GM21360 (cell line): ENCODE measurements at regions not wholly inside any gene's neighbourhood (a gene's known extent, or its start where the extent isn't known, plus 50 kb on each side); places are given as distances from the start of the nearest gene placed in this dataset.
A peak's percentile ranks its signal among the peaks of the same experiment; 100 is the strongest.
"Not testable (repeated sequence)": the region's sequence is repeated elsewhere in the genome, so short reads cannot be mapped to it uniquely, and the experiment has no call there.

Source experiments
- ATAC-seq: cut with Tn5 transposase; IDR thresholded peaks from one replicate; pipeline ENCODE4 v1.9.1; 2021; ENCODE audit warnings: mild to moderate bottlenecking, moderate library complexity; ENCODE audit not compliant: unreplicated experiment

DNA sequence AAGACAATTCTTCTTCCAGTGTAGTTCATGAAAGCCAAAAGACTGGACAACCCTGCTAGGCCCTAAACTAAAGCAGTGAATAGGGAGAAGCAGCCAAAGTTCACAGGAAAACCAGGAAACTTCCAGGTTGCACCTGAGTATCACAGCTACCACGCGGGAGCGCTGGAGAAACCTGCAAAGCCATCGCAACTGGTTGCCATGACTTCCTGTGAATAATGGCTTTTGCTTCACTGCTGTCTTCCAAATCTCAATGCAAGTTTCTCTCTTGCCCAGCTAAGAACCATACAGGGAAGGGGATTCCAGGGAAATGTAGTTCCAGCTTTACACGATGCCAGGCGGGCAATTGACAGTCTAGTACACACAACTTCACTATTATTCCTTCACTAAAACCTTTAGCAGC lies 114.1 kb downstream of the GXYLT1 start:
- no peak for ATAC-seq

DNA sequence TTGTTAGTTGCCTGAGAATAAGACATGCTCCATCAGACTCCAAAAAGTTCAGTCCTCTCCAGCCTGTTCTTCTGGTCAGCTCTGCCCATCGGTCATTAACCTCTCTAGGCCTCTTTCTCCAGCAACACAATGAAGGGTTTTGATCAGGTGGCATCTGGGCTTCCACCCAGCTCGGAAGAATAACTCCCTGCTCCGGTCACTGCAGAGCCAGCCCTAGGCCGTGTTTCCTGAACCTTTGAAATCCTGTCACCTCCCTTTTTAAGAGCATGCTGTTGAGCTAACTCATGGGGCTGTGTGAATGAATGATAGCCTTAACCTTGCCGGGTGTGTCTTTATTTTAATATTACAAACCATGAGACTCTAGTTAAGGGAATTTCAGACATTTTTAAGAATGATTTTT lies 117.1 kb downstream of the GXYLT1 start:
- no peak for ATAC-seq

DNA sequence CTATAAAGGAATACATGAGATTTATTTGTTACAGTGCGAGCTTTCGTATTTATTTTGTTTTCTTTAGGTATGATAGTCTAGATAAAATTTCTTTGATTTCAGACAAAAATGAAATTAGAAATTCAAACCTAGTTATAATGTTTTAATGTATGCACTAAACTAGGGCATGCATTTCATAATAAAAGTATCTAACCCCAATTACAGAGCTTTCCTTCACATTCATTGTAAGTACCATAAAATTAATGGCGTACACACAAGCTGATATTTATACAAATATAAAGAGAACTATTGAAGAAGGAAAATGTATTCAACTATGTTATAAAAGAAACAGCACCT lies 120.2 kb downstream of the GXYLT1 start:
- ATAC-seq, result no peak

DNA sequence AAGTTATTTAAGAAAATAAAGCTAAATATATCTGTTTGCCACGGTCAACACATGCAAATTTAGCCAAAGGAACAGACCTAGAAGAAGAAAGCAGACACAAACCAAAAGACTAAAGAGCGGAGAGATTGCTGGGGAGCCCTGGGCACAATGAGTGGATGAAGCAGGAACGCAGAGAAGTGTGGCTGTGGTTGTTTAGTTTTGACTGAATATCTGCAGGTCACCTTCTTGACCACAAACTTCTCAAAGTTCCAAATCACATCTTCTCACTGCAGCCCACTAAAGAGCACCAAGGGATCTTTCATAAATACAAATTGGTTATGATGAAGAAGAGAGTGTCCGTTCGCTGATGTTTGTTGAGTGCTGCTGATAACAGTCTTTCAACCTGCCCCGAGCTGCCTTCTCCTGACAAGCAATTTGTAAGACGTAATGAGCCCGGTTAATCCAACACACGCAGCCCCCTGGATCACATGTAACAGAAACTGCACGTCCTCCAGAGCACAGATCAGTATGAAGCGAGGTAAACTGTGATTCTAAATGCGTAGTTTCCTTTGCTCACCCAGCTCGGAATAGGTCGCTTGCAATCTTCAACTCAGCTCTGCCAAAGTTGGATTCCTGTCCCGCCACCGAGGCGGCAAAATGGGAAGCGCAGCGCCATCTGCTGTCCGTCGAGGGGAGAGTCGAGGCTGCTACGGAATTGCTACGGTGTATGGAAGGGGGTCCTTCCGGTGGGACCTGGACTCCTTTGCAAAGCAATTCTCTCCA lies 120.8 kb downstream of the GXYLT1 start:
- peak; percentile 89 for ATAC-seq

DNA sequence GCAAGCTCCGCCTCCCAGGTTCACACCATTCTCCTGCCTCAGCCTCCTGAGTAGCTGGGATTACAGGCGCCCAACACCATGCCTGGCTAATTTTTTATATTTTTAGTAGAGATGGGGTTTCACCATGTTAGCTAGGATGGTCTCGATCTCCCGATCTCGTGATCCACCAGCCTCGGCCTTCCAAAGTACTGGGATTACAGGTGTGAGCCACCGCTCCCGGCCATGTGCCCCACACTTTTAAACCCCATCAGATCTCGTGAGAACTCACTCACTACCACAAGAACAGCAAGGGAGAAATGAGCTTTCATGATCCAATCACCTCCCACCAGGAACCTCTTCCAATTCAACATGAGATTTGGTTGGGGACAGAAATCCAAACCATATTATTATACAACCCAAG lies 122.7 kb downstream of the GXYLT1 start:
- not testable (repeated sequence) for ATAC-seq

DNA sequence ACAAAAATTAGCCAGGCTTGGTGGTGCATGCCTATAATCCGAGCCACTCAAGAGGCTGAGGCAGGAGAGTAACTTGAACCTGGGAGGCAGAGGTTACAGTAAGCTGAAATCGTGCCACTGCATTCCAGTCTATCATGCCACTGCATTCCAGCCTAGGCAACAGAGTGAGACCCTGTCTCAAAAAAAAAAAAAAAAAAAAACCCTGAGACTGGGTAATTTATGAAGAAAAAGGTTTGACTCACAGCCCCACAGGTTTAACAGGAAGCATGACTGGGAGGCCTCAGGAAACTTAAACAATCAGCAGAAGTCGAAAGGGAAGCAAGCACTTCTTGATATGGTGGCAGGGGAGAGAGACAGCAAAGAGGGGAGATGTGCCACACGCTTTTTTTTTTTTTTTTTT lies 123.2 kb downstream of the GXYLT1 start:
- no peak for ATAC-seq

DNA sequence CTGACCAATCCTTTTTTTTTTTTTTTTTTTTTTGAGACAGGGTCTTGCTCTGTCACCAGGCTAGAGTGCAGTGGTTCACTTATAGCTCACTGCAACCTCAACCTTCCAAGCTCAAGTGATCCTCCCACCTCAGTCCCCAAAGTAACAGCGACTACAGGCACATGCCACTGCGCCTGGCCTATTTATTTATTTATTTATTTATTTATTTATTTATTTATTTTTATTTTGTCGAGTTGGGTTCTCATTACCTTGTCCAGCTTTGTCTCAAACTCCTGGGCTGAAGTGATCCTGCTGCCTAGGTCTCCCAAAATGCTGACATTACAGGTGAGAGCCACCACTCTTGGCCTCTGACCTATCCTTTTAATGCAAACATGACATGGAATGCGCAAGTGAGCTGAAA lies 124.4 kb downstream of the GXYLT1 start:
- ATAC-seq, result no peak

DNA sequence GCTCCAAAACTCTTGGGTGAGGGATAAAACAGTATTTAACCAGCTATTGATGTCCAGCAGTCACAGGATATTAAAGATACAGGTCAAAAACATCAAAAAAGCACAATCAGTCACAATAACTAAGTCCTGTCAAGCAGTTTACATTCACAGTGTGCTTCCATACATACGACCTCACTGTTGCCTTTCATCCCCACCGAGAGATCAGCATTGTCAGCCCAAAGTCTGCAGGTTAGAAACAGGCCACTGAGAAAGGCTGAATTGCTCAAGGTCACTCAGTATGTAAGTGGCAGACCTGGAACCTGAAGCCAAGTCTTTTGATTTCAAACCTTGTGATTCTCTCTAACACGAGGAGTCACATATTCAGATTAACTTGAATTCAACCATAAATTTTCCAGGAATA lies 124.9 kb downstream of the GXYLT1 start:
- ATAC-seq, result no peak

DNA sequence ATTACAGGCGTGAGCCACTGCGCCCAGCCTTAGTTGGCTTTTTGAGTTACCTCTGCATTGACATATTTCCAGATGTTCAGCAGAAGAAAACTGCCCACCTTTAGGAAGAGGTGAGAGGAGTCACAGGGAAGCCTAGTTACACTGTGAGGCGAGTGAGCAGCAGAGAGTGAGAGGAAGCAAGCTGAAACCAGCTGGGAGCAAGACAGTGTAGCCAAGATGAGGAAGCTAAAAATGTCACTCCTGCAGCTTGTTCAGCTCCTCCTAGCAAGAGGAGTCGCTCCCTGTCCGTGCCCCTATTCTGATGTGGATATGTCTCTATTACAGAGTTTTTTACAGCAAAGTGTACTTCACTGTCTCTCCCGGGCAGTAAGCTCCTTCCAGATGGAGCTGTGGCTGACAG lies 127.6 kb downstream of the GXYLT1 start:
- peak; percentile 49 for ATAC-seq

DNA sequence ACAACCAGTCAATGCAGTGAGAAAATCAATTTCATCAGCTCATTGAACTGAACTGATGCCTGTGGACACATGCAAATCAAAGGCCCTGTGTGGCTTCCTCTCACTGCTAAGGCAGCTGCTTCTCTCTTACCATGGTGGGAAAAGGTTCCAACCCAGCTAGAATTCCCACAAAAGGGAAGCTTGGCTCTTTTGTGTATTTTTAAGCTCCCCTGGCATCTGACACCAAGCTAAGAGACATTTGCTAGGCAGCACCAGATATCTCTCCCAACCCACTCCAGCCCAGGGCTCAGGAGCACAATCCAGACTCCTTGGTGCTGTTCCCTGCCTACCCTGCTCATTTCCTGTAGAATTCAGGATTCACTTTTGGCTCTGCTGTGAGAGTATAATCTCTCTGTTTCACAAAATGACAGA lies 129.6 kb downstream of the GXYLT1 start:
- no peak for ATAC-seq

DNA sequence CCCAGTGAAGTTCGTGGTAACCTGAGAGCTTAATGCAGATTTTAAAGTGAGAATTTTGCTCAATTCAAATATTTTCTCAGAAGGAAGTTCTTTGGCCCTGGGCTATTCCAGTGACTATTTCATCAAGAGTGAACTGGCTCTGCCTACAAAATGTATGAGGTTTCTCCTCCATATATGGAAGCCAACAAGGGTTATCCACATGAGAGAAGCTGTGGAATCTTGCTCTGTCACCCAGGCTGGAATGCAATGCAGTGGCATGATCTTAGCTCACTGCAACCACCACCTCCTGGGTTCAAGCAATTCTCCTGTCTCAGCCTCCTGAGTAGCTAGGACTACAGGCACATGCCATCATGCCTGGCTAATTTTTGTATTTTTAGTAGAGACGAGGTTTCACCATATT lies 132.2 kb downstream of the GXYLT1 start:
- not testable (repeated sequence) for ATAC-seq

DNA sequence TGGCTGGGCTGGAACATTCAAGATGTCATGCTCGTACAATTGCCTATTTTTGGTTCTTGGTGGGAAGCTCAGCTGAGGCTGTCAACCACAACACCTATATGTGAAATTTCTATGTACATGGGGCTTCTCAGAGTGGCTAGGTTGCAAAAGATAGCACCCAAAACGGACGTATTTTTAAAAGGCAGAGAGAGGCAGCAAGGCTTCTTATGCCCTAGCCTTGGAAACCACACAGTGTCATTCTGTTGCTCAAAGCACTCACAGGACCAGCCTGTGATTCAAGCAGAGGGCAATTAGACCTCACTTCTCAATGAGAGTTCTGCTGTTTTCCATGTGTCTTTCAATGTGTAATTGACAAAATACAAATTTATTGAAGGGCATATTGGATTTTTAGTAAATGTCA lies 134.0 kb downstream of the GXYLT1 start:
- no peak for ATAC-seq

DNA sequence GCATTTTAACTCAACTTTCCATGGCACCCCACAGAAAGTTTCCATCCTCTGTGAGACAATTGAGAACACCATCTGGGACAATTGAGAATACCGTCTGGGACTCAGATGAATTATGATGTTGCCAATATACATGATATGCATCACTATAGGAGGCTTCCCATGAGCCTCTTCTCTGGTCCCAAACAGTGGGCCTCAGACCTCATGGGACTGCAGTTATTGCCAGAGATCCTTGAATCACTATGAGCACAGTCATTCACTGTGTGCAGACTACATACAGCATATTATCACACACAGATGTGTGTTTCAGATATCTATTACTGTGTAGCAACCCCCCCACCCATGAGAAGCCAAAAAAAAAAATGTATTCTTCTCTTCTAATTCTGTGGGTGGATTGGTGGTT lies 134.4 kb downstream of the GXYLT1 start:
- no peak for ATAC-seq

DNA sequence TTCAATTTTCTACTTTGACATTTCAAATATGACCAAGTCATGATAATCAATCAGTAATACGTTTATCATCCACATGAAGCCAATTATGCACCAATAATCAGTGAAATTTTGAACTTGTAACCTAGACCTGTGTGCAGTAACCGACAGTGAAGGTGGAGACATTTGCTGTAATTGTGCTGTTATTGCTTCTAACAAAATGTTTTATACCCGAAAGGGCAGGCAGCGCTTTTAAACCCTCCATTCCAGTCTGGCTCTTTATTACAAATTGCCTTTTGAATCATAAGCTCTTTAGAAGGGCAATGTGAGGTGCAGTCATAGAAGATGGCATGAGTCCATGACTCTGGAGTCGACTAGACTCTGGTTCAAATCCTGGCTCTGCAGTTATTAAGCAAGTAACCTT lies 135.7 kb downstream of the GXYLT1 start:
- ATAC-seq, result no peak

DNA sequence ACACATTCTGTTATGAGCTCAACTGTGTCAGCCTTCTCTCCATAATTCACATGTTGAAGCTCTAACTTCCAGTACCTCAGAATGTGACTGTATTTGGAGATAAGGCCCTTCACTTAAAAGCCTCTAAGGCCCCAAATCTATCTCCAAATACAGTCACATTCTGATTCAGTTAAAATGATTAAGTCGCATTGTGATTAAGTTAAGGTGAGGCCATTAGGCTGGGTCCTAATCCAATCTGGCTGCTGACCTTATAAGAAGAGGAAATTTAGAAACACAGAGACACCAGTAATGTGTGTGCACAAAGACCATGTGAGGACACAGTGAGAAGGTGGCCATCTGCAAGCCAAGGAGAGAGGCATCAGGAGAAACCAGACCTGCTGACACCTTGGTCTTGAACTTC lies 141.6 kb downstream of the GXYLT1 start:
- no peak for ATAC-seq

DNA sequence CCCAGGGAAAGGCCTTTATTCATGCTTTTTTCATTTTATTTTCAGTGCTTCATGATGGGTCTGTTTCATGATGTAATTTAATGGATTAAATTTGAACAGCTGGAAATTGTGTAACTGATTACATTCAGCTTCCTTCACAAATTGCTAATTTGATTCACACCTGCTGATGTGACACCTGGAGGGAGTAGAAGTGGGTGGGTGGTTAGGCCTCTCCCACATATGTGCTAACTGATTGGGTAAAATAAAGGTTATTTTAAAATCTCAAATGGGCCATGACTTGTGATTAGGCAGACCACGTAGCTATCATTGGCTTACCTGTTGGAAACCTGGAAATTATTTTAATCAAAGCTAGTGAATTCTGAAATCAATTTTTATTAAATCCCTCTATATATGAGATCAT lies 142.1 kb downstream of the GXYLT1 start:
- no peak for ATAC-seq

DNA sequence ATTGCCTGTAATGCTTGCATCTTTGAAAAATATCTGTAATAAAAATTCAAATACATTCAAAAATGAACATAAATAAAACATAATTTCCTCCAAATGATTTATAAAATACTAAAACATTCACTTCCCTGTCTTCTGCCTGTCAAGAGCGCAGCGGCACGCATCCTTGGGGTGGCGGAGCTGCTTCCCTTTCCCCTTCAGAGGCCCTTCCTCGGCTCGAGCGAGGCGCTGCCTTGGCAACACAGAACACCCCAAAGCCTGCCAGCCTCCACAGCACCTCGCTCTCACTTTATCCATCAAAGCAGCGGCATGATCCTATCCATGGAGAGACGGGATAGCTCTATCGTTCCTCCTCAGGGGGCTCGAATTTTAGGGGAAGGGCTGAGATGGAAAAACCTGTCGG lies 146.2 kb downstream of the GXYLT1 start:
- ATAC-seq, result no peak

DNA sequence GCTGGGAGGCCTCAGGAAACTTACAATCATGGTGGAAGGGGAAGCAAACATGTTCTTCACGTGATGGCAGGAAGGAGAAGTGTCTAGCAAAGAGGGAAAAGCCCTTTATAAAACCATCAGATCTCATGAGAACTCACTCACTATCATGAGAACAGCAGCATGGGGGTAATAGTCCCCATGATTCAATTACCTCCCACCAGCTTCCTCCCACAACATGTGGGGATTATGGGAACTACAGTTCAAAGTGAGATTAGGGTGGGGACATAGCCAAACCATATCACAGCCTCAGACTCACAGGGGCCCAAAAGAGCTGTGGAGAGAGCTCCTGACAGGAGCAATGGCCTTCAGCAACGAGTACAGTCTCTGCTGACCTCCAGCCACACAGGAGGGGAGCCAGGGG lies 151.4 kb downstream of the GXYLT1 start:
- no peak for ATAC-seq

DNA sequence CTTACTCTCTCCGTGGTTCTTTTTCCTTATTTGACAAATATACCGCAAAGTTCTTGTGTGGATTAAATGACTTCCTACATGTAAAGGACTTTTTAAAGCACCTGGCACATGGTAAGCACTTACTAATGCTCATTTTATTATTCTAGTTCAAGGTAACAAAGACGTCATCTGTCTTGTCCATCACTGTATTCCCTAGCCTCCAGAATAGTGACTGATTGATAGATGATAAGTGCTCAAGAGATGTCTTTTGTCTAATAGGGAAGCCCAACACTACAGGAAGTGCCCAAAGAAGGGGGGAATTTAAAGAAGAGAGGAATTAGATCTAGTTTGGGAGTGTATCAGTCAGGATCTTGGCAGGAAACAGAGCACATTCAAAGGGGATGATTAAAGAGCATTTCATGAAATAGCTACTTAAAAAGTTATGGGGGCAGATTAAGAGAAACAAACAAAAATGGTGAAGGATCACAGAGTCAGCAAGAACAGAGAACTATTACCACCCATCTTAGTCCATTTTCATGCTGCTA lies 151.9 kb downstream of the GXYLT1 start:
- ATAC-seq, result no peak

DNA sequence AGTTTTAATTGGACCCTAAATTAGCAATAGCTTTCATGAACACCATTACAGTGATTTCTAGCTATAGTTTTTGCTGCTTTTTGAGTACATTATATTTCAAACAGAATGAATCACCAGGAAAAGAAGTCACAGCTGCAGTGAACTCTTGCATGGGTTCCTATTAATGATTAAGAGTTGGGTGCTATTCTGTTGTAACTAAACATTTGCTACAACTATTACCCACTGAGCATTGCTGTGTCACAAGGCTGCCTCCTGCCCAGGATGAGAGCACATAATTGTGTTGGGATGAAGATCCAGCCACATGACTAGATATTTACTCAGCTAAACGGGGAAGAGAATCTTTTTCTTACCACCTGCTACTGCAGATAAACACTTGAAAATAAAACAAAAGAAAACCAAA lies 152.7 kb downstream of the GXYLT1 start:
- no peak for ATAC-seq

DNA sequence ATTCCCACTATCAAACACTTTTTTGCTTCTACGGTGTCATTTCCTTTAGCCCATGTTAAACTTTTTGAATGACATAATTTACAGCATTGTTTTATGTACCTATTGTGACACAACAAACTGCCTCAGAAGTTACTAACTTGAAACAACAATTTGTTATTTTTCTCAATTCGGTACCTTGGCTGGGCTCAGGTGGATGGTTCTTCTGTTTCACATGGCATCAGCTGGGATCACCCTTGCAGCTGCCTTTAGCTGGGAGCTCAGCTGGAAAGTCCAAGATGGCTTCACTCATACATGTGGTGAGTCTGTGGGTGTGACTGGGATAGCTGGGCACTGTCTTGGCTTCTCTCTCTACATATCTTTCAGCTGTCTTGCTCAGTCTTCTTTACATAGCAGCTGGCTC lies 156.0 kb downstream of the GXYLT1 start:
- ATAC-seq, result no peak

DNA sequence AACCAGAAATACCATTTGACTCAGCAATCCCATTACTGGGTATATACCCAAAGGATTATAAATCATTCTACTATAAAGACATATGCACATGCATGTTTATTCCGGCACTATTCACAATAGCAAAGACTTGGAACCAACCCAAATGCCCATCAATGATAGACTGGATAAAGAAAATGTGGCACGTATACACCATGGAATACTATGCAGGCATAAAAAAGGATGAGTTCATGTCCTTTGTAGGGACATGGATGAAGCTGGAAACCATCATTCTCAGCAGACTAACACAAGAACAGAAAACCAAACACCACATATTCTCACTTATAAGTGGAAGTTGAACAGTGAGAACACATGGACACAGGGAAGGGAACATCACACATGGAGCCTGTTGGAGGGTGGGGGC lies 158.2 kb downstream of the GXYLT1 start:
- ATAC-seq, result not testable (repeated sequence)

DNA sequence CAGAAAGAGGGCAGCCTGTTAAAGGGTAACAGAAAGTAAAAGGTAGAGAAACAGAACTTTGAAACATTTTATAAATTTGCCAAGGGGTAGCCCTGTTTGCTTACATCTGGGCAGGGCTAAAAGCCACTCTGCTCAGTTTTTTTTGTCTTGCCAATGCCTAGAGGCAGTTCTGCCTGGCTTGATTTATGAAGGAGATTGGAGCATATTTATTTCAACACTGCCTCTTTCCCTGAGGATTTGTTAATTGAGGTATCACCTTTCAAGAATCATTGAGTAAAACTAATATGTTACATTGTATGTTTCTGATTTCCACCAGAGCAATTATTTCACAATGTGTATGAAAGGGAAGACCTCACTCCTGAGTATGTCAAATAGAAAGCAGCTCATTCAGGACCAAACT lies 160.8 kb downstream of the GXYLT1 start:
- ATAC-seq, result no peak
